ENCODE measurements at regions not wholly inside any gene's neighbourhood (a gene's known extent, or its start where the extent isn't known, plus 50 kb on each side); places are given as distances from the start of the nearest gene placed in this dataset.

GRCh38 chr13:24982333-24982999, 113.5 kb upstream of the PABPC3 start:
- 55 to 59% (median 55%) methylated on average over 11 of the region's 11 CpGs for WGBS, 4 donors
- Histone ChIP-seq H3K9me3 (replicated peaks in 1 of 3) (no peaks in the 10 kb centered on the region), H3K27me3 (peaks cover 6% of the 10 kb centered on the region), H3K4me3 (no peak overlapping the region), H3K27ac (no peak overlapping the region), H3K4me1 (replicated peaks in 1 of 2) (no peaks in the 10 kb centered on the region), H3K36me3 (replicated peaks in 1 of 2) (no peaks in the 10 kb centered on the region)
- intact Hi-C loops (cut with DNase I) = no loop called here
- no peak for TF ChIP-seq CTCF (IDR thresholded peaks at IDR 0.05)
- no peak for DNase-seq

GRCh38 chr13:24983094-24983493, 112.8 kb upstream of the PABPC3 start:
- 82 to 86% (median 85%) methylated on average over 8 of the region's 8 CpGs for WGBS, 4 donors
- Histone ChIP-seq H3K9me3 (replicated peaks in 1 of 3) (no peaks in the 10 kb centered on the region), H3K27ac (no peak overlapping the region), H3K4me1 (replicated peaks in 1 of 2) (no peaks in the 10 kb centered on the region), H3K27me3 (peaks cover 6% of the 10 kb centered on the region), H3K36me3 (replicated peaks in 1 of 2) (no peaks in the 10 kb centered on the region), H3K4me3 (no peak overlapping the region)
- TF ChIP-seq POLR2A (IDR thresholded peaks at IDR 0.05) (no peak), CTCF (IDR thresholded peaks at IDR 0.05) (no peak)
- intact Hi-C loops (cut with DNase I) = no loop called here
- no peak for DNase-seq

DNA sequence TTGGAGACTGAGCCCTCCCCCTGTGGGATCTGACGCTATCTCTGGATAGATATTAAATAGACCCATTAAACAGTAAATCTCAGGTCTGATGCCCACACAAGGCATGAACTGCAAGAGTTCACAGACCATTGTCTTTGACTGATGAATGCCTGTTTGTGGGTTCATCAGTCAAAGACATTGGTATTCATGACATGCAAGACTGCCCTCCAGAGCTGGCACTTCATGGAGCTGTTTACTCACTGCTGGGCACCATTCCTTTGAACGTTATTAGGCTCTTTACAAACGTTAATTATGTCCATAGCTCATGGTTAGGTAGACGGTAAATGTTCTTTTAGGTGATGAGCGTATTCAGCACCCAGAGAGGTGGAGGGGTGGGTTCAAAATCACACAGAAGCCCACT, 111.8 kb upstream of the PABPC3 start:
- WGBS, 4 donors = 68 to 78% (median 73%) methylated on average over 5 of the region's 5 CpGs
- intact Hi-C loops (cut with DNase I) = no loop called here
- H3K27me3 ChIP-seq = peaks cover 6% of the 10 kb centered on the region
- no peak for DNase-seq
- no peak for TF ChIP-seq CTCF (IDR thresholded peaks at IDR 0.05)
- no peak for TF ChIP-seq POLR2A (IDR thresholded peaks at IDR 0.05)
- no peaks in the 10 kb centered on the region for H3K4me1 ChIP-seq (replicated peaks in 1 of 2)
- H3K36me3 ChIP-seq (replicated peaks in 1 of 2) = no peaks in the 10 kb centered on the region
- no peak overlapping the region for H3K4me3 ChIP-seq
- no peaks in the 10 kb centered on the region for H3K9me3 ChIP-seq (replicated peaks in 1 of 3)
- no peak overlapping the region for H3K27ac ChIP-seq

DNA sequence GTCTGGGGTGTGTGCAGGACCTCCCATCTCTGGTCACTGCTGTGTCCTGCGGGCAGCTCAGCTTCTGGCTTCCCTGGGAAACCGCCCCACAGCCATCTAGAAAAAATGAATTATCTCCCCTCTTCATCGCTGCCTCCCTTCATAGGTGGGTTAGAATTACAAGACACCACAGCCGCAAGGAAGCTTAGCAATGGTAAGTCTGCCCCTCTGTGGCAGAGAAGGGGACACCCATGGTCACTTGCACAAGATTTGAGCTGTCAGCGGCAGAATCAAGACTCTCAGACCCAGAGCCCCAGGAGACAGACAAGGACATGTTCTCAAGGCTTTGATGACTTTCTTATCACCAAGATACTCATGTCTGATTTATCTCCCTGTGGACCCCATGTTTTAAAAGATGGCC, 110.8 kb upstream of the PABPC3 start:
- intact Hi-C loops (cut with DNase I) = no loop called here
- H3K27me3 ChIP-seq = peaks cover 6% of the 10 kb centered on the region
- no peak overlapping the region for H3K4me3 ChIP-seq
- H3K4me1 ChIP-seq (replicated peaks in 1 of 2) = no peaks in the 10 kb centered on the region
- H3K9me3 ChIP-seq (replicated peaks in 1 of 3) = no peaks in the 10 kb centered on the region
- 69 to 87% (median 76%) methylated on average over 5 of the region's 5 CpGs for WGBS, 4 donors
- TF ChIP-seq POLR2A (IDR thresholded peaks at IDR 0.05) = no peak
- H3K36me3 ChIP-seq (replicated peaks in 1 of 2) = no peaks in the 10 kb centered on the region
- H3K27ac ChIP-seq = no peak overlapping the region
- no peak for DNase-seq

DNA sequence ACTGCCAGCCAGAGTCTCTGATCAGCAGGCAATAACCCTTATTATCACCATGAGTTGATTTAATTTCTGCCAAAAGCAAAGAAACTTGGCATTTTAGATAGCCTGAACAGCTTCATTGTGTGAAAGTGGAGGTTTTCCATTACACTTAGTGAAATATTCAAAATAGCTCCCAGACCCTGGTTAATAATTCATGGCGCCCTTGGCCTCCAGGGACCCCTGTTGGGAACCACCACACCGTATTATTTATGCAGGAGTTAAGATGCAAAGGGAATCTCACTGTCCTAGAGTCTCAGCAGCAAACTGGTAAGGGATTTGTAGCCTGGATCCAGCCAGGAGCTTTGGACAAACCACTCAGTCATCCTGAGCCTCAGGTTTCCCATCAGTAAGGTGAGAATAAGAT, 110.0 kb upstream of the PABPC3 start:
- Histone ChIP-seq H3K4me3 (no peak overlapping the region), H3K36me3 (replicated peaks in 1 of 2) (no peaks in the 10 kb centered on the region), H3K4me1 (replicated peaks in 1 of 2) (no peaks in the 10 kb centered on the region), H3K9me3 (replicated peaks in 1 of 3) (no peaks in the 10 kb centered on the region), H3K27ac (no peak overlapping the region), H3K27me3 (peaks cover 6% of the 10 kb centered on the region)
- TF ChIP-seq CTCF (IDR thresholded peaks at IDR 0.05) = no peak
- TF ChIP-seq POLR2A (IDR thresholded peaks at IDR 0.05) = no peak
- WGBS, 4 donors = 35 to 57% (median 42%) methylated on average over 2 of the region's 2 CpGs
- no peak for DNase-seq
- intact Hi-C loops (cut with DNase I) = no loop called here

Measured in adrenal gland (tissue), 9 donors.